Fibroblast of lung (primary cell): ENCODE measurements at regions not wholly inside any gene's neighbourhood (a gene's known extent, or its start where the extent isn't known, plus 50 kb on each side); places are given as distances from the start of the nearest gene placed in this dataset.
A peak's percentile ranks its signal among the peaks of the same experiment; 100 is the strongest.

ENCODE experiments used
- DNase-seq, 2 donors: peaks; one replicate each; pipeline versions ENCODE4 v3.0.0 to v3.0.0-alpha.2; 2010; ENCODE audit warnings: low read depth in 2 of 2
- H2AFZ ChIP-seq: 2 replicates; pipeline ENCODE4 v1.5.1; 2012; ENCODE audit warnings: low read length, control low read depth, inconsistent platforms
- H3K27ac ChIP-seq: 2 replicates; pipeline ENCODE4 v1.5.1; 2011; ENCODE audit warnings: low read length, control low read depth; ENCODE audit not compliant: insufficient read depth
- H3K27me3 ChIP-seq: 2 replicates; pipeline ENCODE4 v1.5.1; 2011; ENCODE audit warnings: mild to moderate bottlenecking, low read length; ENCODE audit not compliant: control insufficient read depth, insufficient read depth
- H3K36me3 ChIP-seq: 2 replicates; pipeline ENCODE4 v1.5.1; 2011; ENCODE audit warnings: low read length; ENCODE audit not compliant: control insufficient read depth, insufficient read depth
- H3K4me1 ChIP-seq: 2 replicates; pipeline ENCODE4 v1.5.1; 2011; ENCODE audit warnings: low read length; ENCODE audit not compliant: control insufficient read depth, insufficient read depth; ENCODE audit errors: extremely low read depth
- H3K4me2 ChIP-seq: 2 replicates; pipeline ENCODE4 v1.5.1; 2011; ENCODE audit warnings: low read length, control low read depth; ENCODE audit not compliant: insufficient read depth; ENCODE audit errors: extremely low read depth
- H3K4me3 ChIP-seq, 4 experiments: fragments of 200-600 bp in 1 of 4; sonication (generic) in 1 of 4; replicated peaks in 1 of 4; 2 replicates each; pipeline ENCODE4 v1.5.1; 2011 to 2016; ENCODE audit warnings: low read length in 4 of 4, low read depth in 3 of 4, mild to moderate bottlenecking in 3 of 4, control low read depth in 2 of 4, inconsistent platforms in 1 of 4, mixed read lengths in 1 of 4; ENCODE audit not compliant: insufficient read depth in 1 of 4; ENCODE audit errors: control extremely low read depth in 1 of 4
- H3K79me2 ChIP-seq: 2 replicates; pipeline ENCODE4 v1.5.1; 2012; ENCODE audit warnings: mild to moderate bottlenecking, low read length, inconsistent platforms; ENCODE audit not compliant: control insufficient read depth, insufficient read depth
- H3K9ac ChIP-seq: 2 replicates; pipeline ENCODE4 v1.5.1; 2011; ENCODE audit warnings: mild to moderate bottlenecking, low read length, control low read depth; ENCODE audit not compliant: insufficient read depth
- H3K9me3 ChIP-seq: 2 replicates; pipeline ENCODE4 v1.5.1; 2012; ENCODE audit warnings: low read depth, low read length; ENCODE audit not compliant: control insufficient read depth, insufficient read depth
- H4K20me1 ChIP-seq: 2 replicates; pipeline ENCODE4 v1.5.1; 2011; ENCODE audit warnings: low read length; ENCODE audit not compliant: control insufficient read depth, insufficient read depth; ENCODE audit errors: extremely low read depth
- EZH2 ChIP-seq: IDR thresholded peaks from 2 replicates; pipeline ENCODE4 v1.5.1; 2012; ENCODE audit warnings: low read length, control low read depth, mild to moderate bottlenecking; ENCODE audit errors: missing control alignments
- TF ChIP-seq, protein P1 (sequence below), 2 donors: IDR thresholded peaks in 1 of 2; conservative IDR thresholded peaks in 1 of 2; 1 replicate in 1 of 2; 2 replicates in 1 of 2; pipeline ENCODE4 v1.5.1; 2011 to 2012; ENCODE audit warnings: low read length in 2 of 2, control low read depth in 1 of 2, inconsistent platforms in 1 of 2, low read depth in 1 of 2, mild to moderate bottlenecking in 1 of 2

DNA sequence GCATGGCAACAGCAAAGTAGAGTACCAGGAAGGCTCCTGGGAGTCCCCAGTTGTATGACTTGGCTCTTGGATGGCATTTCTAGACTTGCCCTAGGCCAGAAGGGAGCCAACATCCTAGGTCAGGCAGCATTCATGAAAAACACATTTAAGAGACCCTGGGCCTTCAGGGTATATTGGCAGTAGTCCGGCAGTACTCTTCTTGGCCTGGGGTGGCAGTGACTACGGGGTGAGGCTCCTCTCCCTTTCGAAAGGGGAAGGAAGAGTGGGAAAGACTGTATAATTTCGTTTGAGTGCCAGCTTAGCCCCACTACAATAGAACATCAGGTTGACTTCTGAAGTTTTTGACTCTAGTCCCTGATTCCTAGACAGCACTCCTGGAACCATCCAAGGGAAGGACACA is 136.4 kb downstream of the ZIC4 start:
- Histone ChIP-seq H3K9me3 (no peaks in the 10 kb centered on the region), H3K4me3 (no peak overlapping the region), H3K4me1 (no peaks in the 10 kb centered on the region), H3K4me2 (no peak overlapping the region), H3K36me3 (no peaks in the 10 kb centered on the region), H4K20me1 (no peaks in the 10 kb centered on the region), H3K27me3 (no peaks in the 10 kb centered on the region), H3K27ac (no peak overlapping the region), H3K79me2 (no peaks in the 10 kb centered on the region), H3K9ac (no peak overlapping the region), H2AFZ (no peak overlapping the region)
- no peak for TF ChIP-seq EZH2
- TF ChIP-seq, protein P1, sequence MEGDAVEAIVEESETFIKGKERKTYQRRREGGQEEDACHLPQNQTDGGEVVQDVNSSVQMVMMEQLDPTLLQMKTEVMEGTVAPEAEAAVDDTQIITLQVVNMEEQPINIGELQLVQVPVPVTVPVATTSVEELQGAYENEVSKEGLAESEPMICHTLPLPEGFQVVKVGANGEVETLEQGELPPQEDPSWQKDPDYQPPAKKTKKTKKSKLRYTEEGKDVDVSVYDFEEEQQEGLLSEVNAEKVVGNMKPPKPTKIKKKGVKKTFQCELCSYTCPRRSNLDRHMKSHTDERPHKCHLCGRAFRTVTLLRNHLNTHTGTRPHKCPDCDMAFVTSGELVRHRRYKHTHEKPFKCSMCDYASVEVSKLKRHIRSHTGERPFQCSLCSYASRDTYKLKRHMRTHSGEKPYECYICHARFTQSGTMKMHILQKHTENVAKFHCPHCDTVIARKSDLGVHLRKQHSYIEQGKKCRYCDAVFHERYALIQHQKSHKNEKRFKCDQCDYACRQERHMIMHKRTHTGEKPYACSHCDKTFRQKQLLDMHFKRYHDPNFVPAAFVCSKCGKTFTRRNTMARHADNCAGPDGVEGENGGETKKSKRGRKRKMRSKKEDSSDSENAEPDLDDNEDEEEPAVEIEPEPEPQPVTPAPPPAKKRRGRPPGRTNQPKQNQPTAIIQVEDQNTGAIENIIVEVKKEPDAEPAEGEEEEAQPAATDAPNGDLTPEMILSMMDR (conservative IDR thresholded peaks at IDR 0.05 in 1 of 2, IDR thresholded peaks at IDR 0.05 in 1 of 2; ENCODE audit: low read depth in 1 of 2, low read length in 2 of 2), result no peak
- no peak for DNase-seq

DNA sequence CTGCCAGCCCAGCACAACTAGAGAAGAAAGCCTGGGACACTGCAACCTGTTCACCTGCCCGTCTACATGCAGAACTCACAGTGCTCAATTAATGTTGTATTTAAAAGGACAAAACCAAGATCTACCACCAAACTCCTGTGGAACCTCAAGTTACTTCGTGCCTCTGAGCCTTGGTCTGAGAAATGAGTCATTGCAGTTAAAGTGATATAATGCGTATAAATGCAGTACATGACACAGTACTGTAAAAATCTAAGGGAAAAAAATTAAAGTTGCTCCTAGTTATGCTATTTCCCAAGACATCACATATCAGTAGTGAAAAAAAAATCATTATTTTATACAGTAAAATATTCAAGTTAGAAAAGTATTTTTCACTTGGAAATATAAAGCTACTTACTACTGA is 138.9 kb downstream of the ZIC4 start:
- no peak overlapping the region for H2AFZ ChIP-seq
- H3K4me2 ChIP-seq, result no peak overlapping the region
- no peak overlapping the region for H3K27ac ChIP-seq
- DNase-seq, result peak; percentile 1 to 15
- H3K9ac ChIP-seq, result no peak overlapping the region
- no peaks in the 10 kb centered on the region for H3K9me3 ChIP-seq
- H3K27me3 ChIP-seq, result no peaks in the 10 kb centered on the region
- no peaks in the 10 kb centered on the region for H3K79me2 ChIP-seq
- no peak overlapping the region for H3K4me3 ChIP-seq
- TF ChIP-seq, protein P1 (conservative IDR thresholded peaks at IDR 0.05 in 1 of 2, IDR thresholded peaks at IDR 0.05 in 1 of 2; ENCODE audit: low read depth in 1 of 2, low read length in 2 of 2), result no peak
- no peak for TF ChIP-seq EZH2
- H3K4me1 ChIP-seq, result no peaks in the 10 kb centered on the region
- H3K36me3 ChIP-seq, result no peaks in the 10 kb centered on the region
- H4K20me1 ChIP-seq, result no peaks in the 10 kb centered on the region

DNA sequence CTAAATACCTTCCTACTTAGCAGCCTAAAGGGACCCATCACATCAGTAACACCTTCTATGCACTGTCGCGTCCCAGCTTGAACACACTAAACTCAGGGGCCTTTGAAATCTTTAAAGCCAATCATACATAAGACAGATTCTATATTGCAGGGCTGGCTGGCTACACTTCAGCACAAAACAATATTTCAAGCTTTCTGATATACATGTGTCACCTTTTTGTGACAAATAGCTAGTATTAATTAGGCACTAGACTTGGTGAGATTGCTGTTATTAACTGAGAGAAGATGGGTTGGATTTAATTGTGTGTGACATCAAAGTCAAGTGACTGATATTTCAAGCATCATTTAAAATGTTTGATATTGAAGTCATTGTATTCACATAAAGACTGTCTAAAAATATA is 148.4 kb downstream of the ZIC4 start:
- no peaks in the 10 kb centered on the region for H3K4me1 ChIP-seq
- no peaks in the 10 kb centered on the region for H3K79me2 ChIP-seq
- no peak overlapping the region for H3K4me2 ChIP-seq
- no peak overlapping the region for H2AFZ ChIP-seq
- no peak overlapping the region for H3K27ac ChIP-seq
- no peaks in the 10 kb centered on the region for H3K36me3 ChIP-seq
- no peak overlapping the region for H3K9ac ChIP-seq
- no peaks in the 10 kb centered on the region for H3K27me3 ChIP-seq
- TF ChIP-seq EZH2, result no peak
- TF ChIP-seq, protein P1 (conservative IDR thresholded peaks at IDR 0.05 in 1 of 2, IDR thresholded peaks at IDR 0.05 in 1 of 2; ENCODE audit: low read depth in 1 of 2, low read length in 2 of 2), result no peak
- H3K9me3 ChIP-seq, result no peaks in the 10 kb centered on the region
- DNase-seq, result no peak
- no peak overlapping the region for H3K4me3 ChIP-seq
- no peaks in the 10 kb centered on the region for H4K20me1 ChIP-seq
